ENCODE measurements at regions not wholly inside any gene's neighbourhood (a gene's known extent, or its start where the extent isn't known, plus 50 kb on each side); places are given as distances from the start of the nearest gene placed in this dataset.
"Not testable (repeated sequence)": the region's sequence is repeated elsewhere in the genome, so short reads cannot be mapped to it uniquely, and the experiment has no call there.

GRCh38 chrX:112577146-112577545 is 102.6 kb downstream of the LHFPL1 start:
- DNase-seq = no peak

DNA sequence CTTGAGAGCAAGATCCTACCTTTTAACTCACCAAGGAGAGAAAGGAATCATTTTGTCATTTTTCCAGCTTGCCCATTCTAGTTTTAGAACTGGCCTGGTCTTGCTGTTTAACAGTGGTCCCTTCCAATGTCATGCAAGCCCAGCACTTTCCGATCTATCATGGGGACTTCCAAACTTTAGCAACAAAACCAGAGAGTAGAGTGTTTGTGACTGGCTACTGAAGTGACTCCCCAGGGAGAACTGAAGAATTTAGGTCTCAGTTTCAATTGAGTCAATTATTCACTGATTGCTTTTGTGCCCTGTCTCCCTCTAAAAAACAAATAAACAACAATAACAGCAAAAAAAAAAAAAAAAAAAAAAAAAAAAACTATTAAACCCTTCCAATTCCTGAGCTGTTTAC is 108.3 kb downstream of the LHFPL1 start:
- DNase-seq = no peak

DNA sequence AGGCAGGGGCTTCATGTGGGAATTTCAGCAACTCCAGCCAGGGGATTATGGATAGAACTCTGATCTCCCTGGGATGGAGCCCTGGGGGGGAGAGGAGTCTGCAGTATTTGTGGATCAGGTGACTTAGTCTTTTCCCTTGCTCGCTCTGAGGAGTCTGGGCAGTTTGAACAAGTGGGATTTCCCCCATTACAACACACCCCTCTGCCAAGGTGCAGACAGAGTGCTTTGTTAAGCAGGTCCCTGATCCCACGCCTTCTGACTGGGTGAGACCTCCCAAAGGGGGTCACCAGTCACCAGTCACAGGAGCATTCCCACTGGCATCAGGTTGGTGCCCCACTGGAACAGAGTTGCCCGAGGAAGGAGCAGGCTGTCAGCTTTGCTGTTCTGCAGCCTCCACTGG is 123.9 kb downstream of the LHFPL1 start:
- DNase-seq = no peak

GRCh38 chrX:112545051-112545450 is 134.7 kb downstream of the LHFPL1 start:
- DNase-seq = no peak

- DNase-seq = no peak
These were observed 143.2 kb downstream of the LHFPL1 start for GRCh38 chrX:112536544-112536943.

DNA sequence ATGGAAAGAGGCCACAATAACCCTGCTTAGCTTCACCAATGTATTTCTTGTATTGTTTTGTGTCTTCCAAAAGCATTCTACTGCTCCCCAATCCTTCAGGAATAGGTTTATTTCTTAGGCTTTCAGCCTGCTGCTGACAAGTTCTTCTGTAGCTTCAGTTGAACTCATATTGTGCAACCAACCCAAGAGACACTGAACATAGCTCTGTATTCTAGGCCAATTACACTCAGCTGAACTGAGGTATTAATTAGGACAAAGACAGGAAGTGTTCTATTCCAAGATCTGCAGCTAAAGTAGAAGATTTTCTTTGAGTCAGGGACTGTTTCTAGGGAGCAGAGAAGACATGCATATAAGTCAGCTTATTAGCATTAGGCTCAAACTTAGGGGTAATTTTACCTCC is 151.8 kb downstream of the LHFPL1 start:
- no peak for DNase-seq

DNA sequence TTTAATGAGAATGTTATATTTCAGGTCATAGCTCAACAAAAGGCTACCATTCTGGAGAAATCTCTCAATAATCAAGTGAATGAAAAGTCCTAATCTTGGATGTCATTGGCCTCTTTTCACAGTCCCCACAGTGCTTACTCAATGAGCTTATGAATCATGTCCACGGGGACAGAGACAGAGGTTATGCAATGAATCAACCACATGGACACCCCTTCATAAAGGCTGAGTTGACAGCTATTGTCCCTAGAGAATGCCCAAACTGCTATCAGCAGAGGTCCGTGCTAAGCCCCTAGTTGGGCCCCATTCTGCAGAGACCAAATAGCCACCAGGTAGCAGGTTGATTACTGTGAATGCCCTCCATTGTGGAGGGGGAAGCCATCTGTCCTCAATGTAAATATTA is 158.1 kb downstream of the LHFPL1 start:
- no peak for DNase-seq

- DNase-seq = no peak
These were observed 159.6 kb downstream of the LHFPL1 start for GRCh38 chrX:112520124-112520523.

GRCh38 chrX:112513154-112513553 is 166.6 kb downstream of the LHFPL1 start:
- no peak for DNase-seq

- DNase-seq = no peak
These were observed 167.2 kb downstream of the LHFPL1 start for GRCh38 chrX:112512509-112512908.

DNA sequence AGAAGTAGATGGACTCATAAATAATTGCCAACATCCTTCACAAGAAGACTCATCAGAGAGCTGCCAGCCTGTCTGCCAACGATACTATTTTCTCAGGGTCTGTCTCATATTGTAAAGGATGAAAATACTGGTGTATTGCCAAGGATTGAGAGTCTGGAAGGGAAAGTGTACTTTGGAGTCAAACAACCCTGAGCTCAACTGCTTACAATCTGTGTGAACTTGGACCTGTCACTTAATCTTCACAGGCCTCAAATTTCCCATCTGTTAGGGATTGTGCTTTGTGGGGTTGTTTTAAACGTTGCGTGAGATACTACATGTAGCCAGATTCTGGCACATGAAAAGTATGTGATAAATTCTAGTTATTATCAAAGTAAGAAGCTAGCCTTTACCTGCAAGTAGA is 169.1 kb downstream of the LHFPL1 start:
- no peak for DNase-seq

DNA sequence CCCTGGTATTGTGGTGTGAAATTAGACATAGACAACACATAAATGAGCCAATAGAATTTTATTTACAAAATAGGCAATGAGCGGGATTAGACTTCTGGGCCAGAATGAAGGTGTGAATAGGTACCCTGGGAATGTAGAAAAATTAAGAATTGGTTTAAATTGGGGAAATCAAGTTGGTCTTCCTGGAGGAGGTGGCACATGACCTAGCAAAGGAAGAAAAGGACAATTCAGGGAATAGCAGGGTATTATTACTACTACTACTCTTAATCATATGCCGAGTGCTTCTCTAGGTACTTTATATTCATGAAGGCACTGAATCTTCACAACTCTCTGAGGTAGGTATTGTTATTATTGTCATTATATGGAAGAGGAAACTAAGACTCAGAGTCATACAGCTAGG is 202.1 kb downstream of the LHFPL1 start:
- DNase-seq = no peak

- DNase-seq = no peak
These were observed 206.1 kb downstream of the LHFPL1 start for GRCh38 chrX:112473654-112474053.

GRCh38 chrX:112470551-112470950 is 209.2 kb downstream of the LHFPL1 start:
- no peak for DNase-seq

- not testable (repeated sequence) for DNase-seq
These were observed 217.7 kb downstream of the LHFPL1 start for GRCh38 chrX:112461949-112462450.

DNA sequence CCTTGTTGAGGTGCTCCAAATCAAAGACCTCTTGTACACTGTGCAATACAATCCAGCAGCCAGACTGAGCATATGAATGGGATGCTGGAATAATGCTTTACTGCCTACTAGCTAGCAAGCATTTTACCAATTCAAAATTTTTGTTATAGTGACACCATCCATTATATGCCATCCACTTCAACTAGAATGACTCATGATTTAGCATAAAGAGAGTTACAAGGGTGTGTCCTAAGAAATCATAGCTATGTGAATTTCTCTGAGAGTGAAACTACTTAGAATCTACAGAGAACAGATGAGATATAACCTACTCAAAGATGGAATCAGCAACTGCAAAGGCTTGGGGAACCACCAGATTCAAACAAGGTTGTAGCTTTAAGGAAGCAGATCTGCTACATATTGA is 221.9 kb downstream of the LHFPL1 start:
- DNase-seq = no peak

- DNase-seq = no peak
These were observed 228.9 kb downstream of the LHFPL1 start for GRCh38 chrX:112450810-112451209.

DNA sequence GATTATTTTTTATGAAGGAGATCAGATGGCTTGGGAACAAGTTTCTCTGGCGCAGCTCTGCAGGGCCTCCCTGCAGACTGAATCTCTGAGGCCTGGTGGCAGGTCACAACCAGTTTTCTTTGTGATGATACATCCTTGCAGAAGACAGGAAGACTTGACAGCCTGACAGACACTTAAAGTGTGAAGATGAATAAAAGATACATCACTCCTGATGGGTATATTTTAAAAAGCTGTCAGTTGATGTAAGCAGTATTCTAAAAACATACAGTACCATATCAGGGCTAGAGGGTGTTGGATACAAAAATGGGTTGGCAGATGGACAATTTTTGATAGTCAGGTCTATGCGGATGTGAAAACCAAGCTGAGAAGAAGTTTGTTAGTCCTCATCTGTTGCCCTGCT is 239.5 kb downstream of the LHFPL1 start:
- no peak for DNase-seq

GRCh38 chrX:112424166-112424565 is 255.6 kb downstream of the LHFPL1 start:
- DNase-seq = no peak

DNA sequence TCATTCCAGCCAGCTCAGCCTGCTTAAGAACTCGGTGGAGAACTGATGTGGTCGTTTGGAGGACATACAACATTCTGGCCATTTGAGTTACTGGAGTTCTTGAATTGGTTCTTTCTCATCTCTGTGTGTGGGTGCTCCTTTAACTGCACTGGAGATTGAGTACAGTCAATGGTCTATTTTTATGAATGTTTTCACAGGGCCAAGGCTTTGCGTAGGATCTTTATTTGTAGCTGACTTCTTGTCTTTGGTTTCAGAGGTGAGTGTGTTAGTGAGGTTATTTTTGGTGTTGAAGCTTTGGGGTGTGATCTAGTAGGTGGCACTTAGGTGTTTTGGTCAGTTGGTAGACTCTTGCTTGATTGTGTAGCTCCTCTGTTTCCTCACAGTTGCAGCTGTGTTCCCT is 288.4 kb downstream of the LHFPL1 start:
- DNase-seq = no peak

DNA sequence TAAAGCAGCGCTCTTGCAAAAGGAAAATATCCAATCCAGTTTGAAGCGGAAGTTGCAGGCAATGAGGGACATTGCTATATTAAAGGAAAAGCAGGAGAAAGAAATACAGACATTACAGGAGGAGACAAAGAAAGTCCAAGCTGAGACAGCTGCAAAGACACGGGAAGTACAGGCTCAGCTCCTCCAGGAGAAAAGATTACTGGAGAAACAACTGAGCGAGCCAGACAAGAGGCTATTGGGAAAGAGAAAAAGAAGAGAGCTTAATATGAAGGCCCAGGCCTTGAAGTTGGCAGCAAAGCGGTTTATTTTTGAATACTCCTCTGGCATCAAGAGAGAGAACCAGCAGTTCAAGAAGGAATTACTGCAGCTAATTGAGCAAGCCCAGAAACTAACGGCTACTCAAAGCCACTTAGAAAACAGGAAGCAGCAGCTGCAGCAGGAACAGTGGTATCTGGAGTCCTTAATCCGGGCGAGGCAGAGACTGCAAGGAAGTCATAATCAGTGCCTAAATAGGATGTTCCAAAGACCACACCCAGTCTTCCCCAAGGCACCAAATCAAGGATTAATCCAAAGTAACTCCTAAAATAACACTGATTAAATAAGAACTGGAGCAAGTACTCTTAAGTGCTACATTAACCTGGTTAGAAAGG is 298.0 kb downstream of the LHFPL1 start:
- DNase-seq = not testable (repeated sequence)

DNA sequence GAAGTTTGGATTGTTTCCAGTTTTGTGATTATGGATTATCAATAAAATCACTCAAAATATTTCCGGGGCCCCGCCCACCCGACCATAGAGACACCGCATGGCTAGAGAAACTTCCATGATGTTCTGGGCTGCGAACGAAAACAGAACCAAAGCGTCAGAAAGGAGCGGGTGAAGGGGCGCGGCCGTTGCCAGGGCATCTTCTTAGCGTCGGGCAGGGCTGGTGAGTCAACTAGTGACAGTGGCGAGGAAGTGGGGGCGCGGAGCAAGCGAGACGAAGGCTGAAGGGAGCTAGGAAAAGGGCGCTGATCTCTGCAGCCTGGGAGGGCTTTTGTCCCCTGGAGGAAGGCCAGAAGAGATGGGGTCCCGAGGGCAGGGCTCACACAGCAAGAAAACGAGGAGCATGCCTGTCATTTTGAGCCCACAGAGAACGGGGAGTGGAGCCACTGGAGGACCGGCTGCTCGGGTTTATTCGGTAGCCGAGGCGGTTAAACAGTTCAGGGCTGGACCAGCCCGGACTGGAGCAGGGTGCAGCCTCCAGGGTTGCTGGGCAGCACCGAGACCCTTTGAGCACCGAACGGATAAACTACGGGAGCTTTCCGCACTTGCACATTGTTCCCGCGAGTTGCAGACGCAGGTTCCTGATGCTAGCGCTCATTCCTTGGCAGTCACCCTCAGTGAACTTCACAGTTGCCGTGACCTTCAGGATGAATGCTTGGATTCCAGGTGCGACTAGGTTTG is 298.1 kb upstream of the TRPC5 start:
- no peak for DNase-seq

- DNase-seq = no peak
These were observed 294.9 kb upstream of the TRPC5 start for GRCh38 chrX:112377481-112377880.

DNA sequence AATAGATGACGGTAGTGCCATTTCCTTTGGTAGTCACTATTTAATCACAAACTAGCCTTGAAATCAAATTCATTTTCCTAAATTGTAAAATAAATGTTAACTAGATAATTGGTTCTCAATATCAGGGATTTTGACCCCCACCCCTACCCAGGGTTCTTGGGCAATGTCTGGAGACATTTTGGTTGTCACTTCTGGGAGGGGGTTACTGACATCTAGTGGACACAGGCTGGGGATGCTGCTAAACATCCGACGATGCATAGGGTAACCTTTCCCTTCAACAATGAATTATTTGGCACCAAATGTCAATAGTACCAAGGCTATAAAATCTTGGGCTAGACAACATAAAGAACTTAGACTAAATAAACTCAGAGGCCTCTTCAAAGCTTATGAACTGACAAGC is 285.8 kb upstream of the TRPC5 start:
- DNase-seq = no peak

GRCh38 chrX:112367065-112367464 is 284.5 kb upstream of the TRPC5 start:
- no peak for DNase-seq
